SK-N-MC (cell line): ENCODE measurements at regions not wholly inside any gene's neighbourhood (a gene's known extent, or its start where the extent isn't known, plus 50 kb on each side); places are given as distances from the start of the nearest gene placed in this dataset.

Source experiments
- DNase-seq: peaks from one replicate; pipeline ENCODE4 v3.0.0-alpha.2; 2011; ENCODE audit warnings: low read depth, low spot score
- H3K27ac ChIP-seq: fragments of 200-600 bp; sonication (generic); 2 replicates; pipeline ENCODE4 v1.5.1; 2016; ENCODE audit warnings: mixed run types
- H3K36me3 ChIP-seq: fragments of 200-600 bp; sonication (generic); 2 replicates; pipeline ENCODE4 v1.6.1; 2017; ENCODE audit warnings: antibody characterized with exemption, low read length, mixed read lengths; ENCODE audit not compliant: insufficient read depth
- H3K4me3 ChIP-seq: fragments of 200-600 bp; sonication (generic); 2 replicates; pipeline ENCODE4 v1.5.1; 2016
- H3K9ac ChIP-seq: fragments of 200-600 bp; sonication (generic); 2 replicates; pipeline ENCODE4 v1.8.0; 2017; ENCODE audit warnings: mixed run types, mixed read lengths; ENCODE audit not compliant: insufficient read length
- H3K9me3 ChIP-seq: fragments of 200-600 bp; sonication (generic); 2 replicates; pipeline ENCODE4 v1.6.1; 2017; ENCODE audit warnings: low read depth, mild to moderate bottlenecking, antibody characterized with exemption, low read length, moderate library complexity, mixed read lengths
- EZH2 ChIP-seq: fragments of 200-600 bp; sonication (generic); IDR thresholded peaks from one replicate; pipeline ENCODE4 v1.6.1; 2017; ENCODE audit warnings: antibody characterized with exemption
- FOXP2 ChIP-seq: optimal IDR thresholded peaks from 2 replicates; pipeline ENCODE3; 2011; ENCODE audit warnings: mild to moderate bottlenecking, moderate library complexity; ENCODE audit not compliant: insufficient read depth; ENCODE audit errors: extremely low read length, control extremely low read depth
- POLR2AphosphoS5 ChIP-seq: IDR thresholded peaks from 2 replicates; pipeline ENCODE4 v1.6.1; 2012; ENCODE audit warnings: mild to moderate bottlenecking, low read depth, low read length, borderline replicate concordance

- Histone ChIP-seq H3K9ac (no peak overlapping the region), H3K9me3 (no peaks in the 10 kb centered on the region), H3K27ac (no peak overlapping the region), H3K36me3 (no peaks in the 10 kb centered on the region), H3K4me3 (no peak overlapping the region)
- TF ChIP-seq FOXP2 (no peak), EZH2 (no peak), POLR2AphosphoS5 (no peak)
- no peak for DNase-seq
Observed at GRCh38 chr4:152014280-152014679, 253.5 kb upstream of the GATB start.

- Histone ChIP-seq H3K36me3 (no peaks in the 10 kb centered on the region), H3K4me3 (no peak overlapping the region), H3K27ac (no peak overlapping the region), H3K9ac (no peak overlapping the region), H3K9me3 (no peaks in the 10 kb centered on the region)
- no peak for TF ChIP-seq POLR2AphosphoS5
- TF ChIP-seq FOXP2: no peak
- no peak for TF ChIP-seq EZH2
- DNase-seq: no peak
Observed at GRCh38 chr4:152011469-152011868, 250.7 kb upstream of the GATB start.

GRCh38 chr4:152010710-152011079 lies 249.9 kb upstream of the GATB start:
- no peak for DNase-seq
- TF ChIP-seq EZH2 (no peak), FOXP2 (no peak), POLR2AphosphoS5 (no peak)
- Histone ChIP-seq H3K9me3 (no peaks in the 10 kb centered on the region), H3K9ac (no peak overlapping the region), H3K4me3 (no peak overlapping the region), H3K36me3 (no peaks in the 10 kb centered on the region), H3K27ac (no peak overlapping the region)

- Histone ChIP-seq H3K4me3 (no peak overlapping the region), H3K9me3 (no peaks in the 10 kb centered on the region), H3K36me3 (no peaks in the 10 kb centered on the region), H3K9ac (no peak overlapping the region), H3K27ac (no peak overlapping the region)
- TF ChIP-seq FOXP2 (no peak), POLR2AphosphoS5 (no peak), EZH2 (no peak)
- DNase-seq: no peak
Observed at GRCh38 chr4:152009983-152010709, 249.3 kb upstream of the GATB start.

GRCh38 chr4:152009031-152009670 lies 248.3 kb upstream of the GATB start:
- Histone ChIP-seq H3K27ac (no peak overlapping the region), H3K4me3 (no peak overlapping the region), H3K36me3 (no peaks in the 10 kb centered on the region), H3K9me3 (no peaks in the 10 kb centered on the region), H3K9ac (no peak overlapping the region)
- TF ChIP-seq POLR2AphosphoS5 (no peak), EZH2 (no peak), FOXP2 (no peak)
- no peak for DNase-seq

- H3K4me3 ChIP-seq: no peak overlapping the region
- H3K27ac ChIP-seq: no peak overlapping the region
- H3K9me3 ChIP-seq: no peaks in the 10 kb centered on the region
- no peak for DNase-seq
- no peaks in the 10 kb centered on the region for H3K36me3 ChIP-seq
- TF ChIP-seq POLR2AphosphoS5 (no peak), FOXP2 (no peak), EZH2 (no peak)
- H3K9ac ChIP-seq: no peak overlapping the region
Observed at GRCh38 chr4:152007111-152007510, 246.3 kb upstream of the GATB start.

- H3K9ac ChIP-seq: no peak overlapping the region
- no peak for DNase-seq
- no peak overlapping the region for H3K27ac ChIP-seq
- H3K9me3 ChIP-seq: no peaks in the 10 kb centered on the region
- H3K4me3 ChIP-seq: no peak overlapping the region
- no peaks in the 10 kb centered on the region for H3K36me3 ChIP-seq
- TF ChIP-seq FOXP2 (no peak), EZH2 (no peak), POLR2AphosphoS5 (no peak)
Observed at GRCh38 chr4:152004801-152005200, 244.0 kb upstream of the GATB start.

GRCh38 chr4:152000518-152000917 lies 239.7 kb upstream of the GATB start:
- H3K27ac ChIP-seq: no peak overlapping the region
- H3K4me3 ChIP-seq: no peak overlapping the region
- no peaks in the 10 kb centered on the region for H3K36me3 ChIP-seq
- no peak overlapping the region for H3K9ac ChIP-seq
- H3K9me3 ChIP-seq: no peaks in the 10 kb centered on the region
- no peak for DNase-seq
- no peak for TF ChIP-seq POLR2AphosphoS5
- no peak for TF ChIP-seq EZH2
- TF ChIP-seq FOXP2: no peak

GRCh38 chr4:151998723-151999122 lies 237.9 kb upstream of the GATB start:
- H3K9ac ChIP-seq: no peak overlapping the region
- H3K36me3 ChIP-seq: no peaks in the 10 kb centered on the region
- no peak for TF ChIP-seq EZH2
- no peak for TF ChIP-seq FOXP2
- no peak for TF ChIP-seq POLR2AphosphoS5
- no peak overlapping the region for H3K27ac ChIP-seq
- DNase-seq: no peak
- no peaks in the 10 kb centered on the region for H3K9me3 ChIP-seq
- H3K4me3 ChIP-seq: no peak overlapping the region
